Keratinocyte (primary cell): ENCODE measurements at regions not wholly inside any gene's neighbourhood (a gene's known extent, or its start where the extent isn't known, plus 50 kb on each side); places are given as distances from the start of the nearest gene placed in this dataset.

Experiments
- DNase-seq: peaks from one replicate; pipeline ENCODE4 v3.0.0-alpha.2; 2011; ENCODE audit warnings: low read depth, missing footprints, low spot score
- FAIRE-seq: peaks from 2 replicates; lab custom pipeline; 2011; peaks lifted over from hg19 to GRCh38; lab: Jason Lieb, UNC
- H2AFZ ChIP-seq: 2 replicates; pipeline ENCODE4 v1.6.0; 2012; ENCODE audit warnings: low read length, control low read depth, inconsistent platforms; ENCODE audit not compliant: control insufficient read depth
- H3K27ac ChIP-seq: 2 replicates; pipeline ENCODE4 v1.5.1; 2011; ENCODE audit warnings: low read length; ENCODE audit not compliant: control insufficient read depth, insufficient read depth
- H3K27me3 ChIP-seq: 3 replicates; pipeline ENCODE4 v1.6.0; 2011; ENCODE audit warnings: low read length; ENCODE audit not compliant: control insufficient read depth, insufficient read depth; ENCODE audit errors: extremely low read depth
- H3K36me3 ChIP-seq, 2 experiments: 2 replicates in 1 of 2; 3 replicates in 1 of 2; pipeline ENCODE4 v1.5.1; 2011; ENCODE audit warnings: low read length in 2 of 2, mild to moderate bottlenecking in 1 of 2; ENCODE audit not compliant: control insufficient read depth in 2 of 2, insufficient read depth in 2 of 2; ENCODE audit errors: extremely low read depth in 1 of 2
- H3K4me1 ChIP-seq: 3 replicates; pipeline ENCODE4 v1.5.1; 2011; ENCODE audit warnings: low read length; ENCODE audit not compliant: control insufficient read depth, insufficient read depth; ENCODE audit errors: extremely low read depth
- H3K4me2 ChIP-seq: 3 replicates; pipeline ENCODE4 v1.6.0; 2011; ENCODE audit warnings: low read depth, low read length; ENCODE audit not compliant: control insufficient read depth, insufficient read depth; ENCODE audit errors: extremely low read depth
- H3K4me3 ChIP-seq, 3 experiments: fragments of 200-600 bp in 1 of 3; sonication (generic) in 1 of 3; 2 replicates in 2 of 3; 3 replicates in 1 of 3; pipeline ENCODE4 v1.5.1; 2011 to 2016; ENCODE audit warnings: low read length in 3 of 3, mild to moderate bottlenecking in 3 of 3, control low read depth in 2 of 3, inconsistent platforms in 1 of 3, low read depth in 1 of 3, mixed read lengths in 1 of 3, mixed run types in 1 of 3, moderate library complexity in 1 of 3; ENCODE audit not compliant: control insufficient read depth in 2 of 3, insufficient read depth in 2 of 3; ENCODE audit errors: extremely low read depth in 1 of 3
- H3K79me2 ChIP-seq: 2 replicates; pipeline ENCODE4 v1.6.0; 2012; ENCODE audit warnings: low read length; ENCODE audit not compliant: control insufficient read depth, insufficient read depth
- H3K9ac ChIP-seq: 3 replicates; pipeline ENCODE4 v1.6.0; 2011; ENCODE audit warnings: low read length; ENCODE audit not compliant: control insufficient read depth, insufficient read depth; ENCODE audit errors: extremely low read depth
- H3K9me1 ChIP-seq: 3 replicates; pipeline ENCODE4 v1.6.0; 2011; ENCODE audit warnings: low read length; ENCODE audit not compliant: control insufficient read depth, insufficient read depth; ENCODE audit errors: extremely low read depth
- H3K9me3 ChIP-seq: 2 replicates; pipeline ENCODE4 v1.5.1; 2012; ENCODE audit warnings: low read depth, low read length; ENCODE audit not compliant: control insufficient read depth
- H4K20me1 ChIP-seq: 3 replicates; pipeline ENCODE4 v1.6.0; 2011; ENCODE audit warnings: low read length; ENCODE audit not compliant: control insufficient read depth, insufficient read depth; ENCODE audit errors: extremely low read depth
- EZH2 ChIP-seq: IDR thresholded peaks from one replicate; pipeline ENCODE4 v1.6.1; 2012; ENCODE audit warnings: inconsistent platforms, mild to moderate bottlenecking, low read length, moderate library complexity
- dilution Hi-C: fragments of 300-500 bp; cut with MboI; formaldehyde crosslinking; loops from one replicate; pipeline ENCODE4 v1.7.0; 2020; ENCODE audit warnings: low sequenced_read_pairs; ENCODE audit not compliant: extremely low pct_ligation_motif_present
- TF ChIP-seq, protein P1 (sequence below), 3 experiments: IDR thresholded peaks in 1 of 3; conservative IDR thresholded peaks in 1 of 3; optimal IDR thresholded peaks in 1 of 3; 2 replicates in 2 of 3; 3 replicates in 1 of 3; pipeline versions ENCODE3 to v1.5.1; 2011; ENCODE audit warnings: low read length in 3 of 3, mild to moderate bottlenecking in 3 of 3, moderate library complexity in 2 of 3, control low read depth in 1 of 3, inconsistent platforms in 1 of 3; ENCODE audit not compliant: insufficient read depth in 2 of 3; ENCODE audit errors: extremely low read depth in 1 of 3

DNA sequence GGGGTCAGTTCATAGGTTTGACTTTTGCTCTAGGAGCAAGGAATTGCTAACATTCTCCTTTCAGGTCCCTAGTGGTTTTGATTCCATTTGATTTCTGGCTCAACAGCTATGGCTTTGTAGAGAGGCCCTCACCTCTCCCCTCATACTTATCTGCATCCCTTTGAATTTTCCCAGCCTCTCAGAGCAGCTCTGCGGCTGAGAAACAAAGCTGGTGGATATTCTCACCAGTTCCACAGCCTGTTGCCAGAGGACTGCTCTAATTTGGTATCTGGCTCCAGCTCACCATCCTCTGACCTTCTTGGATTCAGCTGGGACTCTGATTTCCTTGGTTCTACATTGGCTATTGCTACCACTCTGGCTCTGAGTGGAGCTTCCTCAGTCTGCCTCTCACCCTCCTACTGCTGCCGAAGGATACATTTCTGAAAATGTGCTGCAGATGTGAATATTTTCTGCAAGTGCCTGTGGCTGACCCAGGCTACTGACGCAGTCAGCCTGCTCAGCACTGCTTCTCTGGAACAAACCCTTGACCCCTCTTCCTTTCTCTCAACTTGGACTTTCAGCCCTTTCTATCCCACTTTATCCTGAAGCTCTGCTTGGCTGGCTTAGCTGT lies 110.9 kb upstream of the ENPEP start:
- no peak overlapping the region for H3K27ac ChIP-seq
- dilution Hi-C loops = no loop called here
- no peak overlapping the region for H2AFZ ChIP-seq
- H3K9me1 ChIP-seq = no peaks in the 10 kb centered on the region
- FAIRE-seq (no peak), DNase-seq (no peak)
- H3K27me3 ChIP-seq = no peaks in the 10 kb centered on the region
- peaks cover 9% of the 10 kb centered on the region for H3K4me1 ChIP-seq
- no peak overlapping the region for H3K9ac ChIP-seq
- H3K4me3 ChIP-seq = no peak overlapping the region
- no peak overlapping the region for H3K4me2 ChIP-seq
- H3K9me3 ChIP-seq = no peaks in the 10 kb centered on the region
- no peaks in the 10 kb centered on the region for H4K20me1 ChIP-seq
- H3K79me2 ChIP-seq = no peaks in the 10 kb centered on the region
- H3K36me3 ChIP-seq = no peaks in the 10 kb centered on the region
- TF ChIP-seq, protein P1, sequence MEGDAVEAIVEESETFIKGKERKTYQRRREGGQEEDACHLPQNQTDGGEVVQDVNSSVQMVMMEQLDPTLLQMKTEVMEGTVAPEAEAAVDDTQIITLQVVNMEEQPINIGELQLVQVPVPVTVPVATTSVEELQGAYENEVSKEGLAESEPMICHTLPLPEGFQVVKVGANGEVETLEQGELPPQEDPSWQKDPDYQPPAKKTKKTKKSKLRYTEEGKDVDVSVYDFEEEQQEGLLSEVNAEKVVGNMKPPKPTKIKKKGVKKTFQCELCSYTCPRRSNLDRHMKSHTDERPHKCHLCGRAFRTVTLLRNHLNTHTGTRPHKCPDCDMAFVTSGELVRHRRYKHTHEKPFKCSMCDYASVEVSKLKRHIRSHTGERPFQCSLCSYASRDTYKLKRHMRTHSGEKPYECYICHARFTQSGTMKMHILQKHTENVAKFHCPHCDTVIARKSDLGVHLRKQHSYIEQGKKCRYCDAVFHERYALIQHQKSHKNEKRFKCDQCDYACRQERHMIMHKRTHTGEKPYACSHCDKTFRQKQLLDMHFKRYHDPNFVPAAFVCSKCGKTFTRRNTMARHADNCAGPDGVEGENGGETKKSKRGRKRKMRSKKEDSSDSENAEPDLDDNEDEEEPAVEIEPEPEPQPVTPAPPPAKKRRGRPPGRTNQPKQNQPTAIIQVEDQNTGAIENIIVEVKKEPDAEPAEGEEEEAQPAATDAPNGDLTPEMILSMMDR (optimal IDR thresholded peaks at IDR 0.05 in 1 of 3, IDR thresholded peaks at IDR 0.05 in 1 of 3, conservative IDR thresholded peaks at IDR 0.05 in 1 of 3; ENCODE audit: extremely low read depth in 1 of 3, insufficient read depth in 2 of 3, low read length in 3 of 3) = no peak
- TF ChIP-seq EZH2 = no peak

DNA sequence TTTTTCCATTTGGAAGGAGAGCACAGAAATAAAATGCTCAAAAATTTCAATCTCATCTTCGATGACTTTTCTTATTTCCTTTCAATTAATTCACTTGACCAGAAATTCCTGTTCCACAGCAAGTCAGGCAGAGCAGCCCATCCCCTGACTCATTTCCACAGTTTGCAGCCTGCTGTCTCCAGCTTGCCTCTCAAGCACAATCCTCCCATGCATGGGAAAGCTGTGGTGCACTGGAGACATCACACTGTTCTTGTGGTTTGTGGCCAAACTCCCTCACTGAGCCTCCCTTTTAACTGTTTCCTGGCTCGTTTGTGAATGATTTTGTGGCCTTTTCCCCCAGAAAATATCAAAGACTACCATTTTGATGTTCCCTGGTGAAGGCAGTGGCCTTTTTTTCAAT lies 114.0 kb upstream of the ENPEP start:
- Histone ChIP-seq H2AFZ (peak overlapping the region; percentile 6), H3K27me3 (no peaks in the 10 kb centered on the region), H4K20me1 (no peaks in the 10 kb centered on the region), H3K9me1 (no peaks in the 10 kb centered on the region), H3K4me3 (no peak overlapping the region), H3K27ac (no peak overlapping the region), H3K36me3 (no peaks in the 10 kb centered on the region), H3K4me1 (peaks cover 9% of the 10 kb centered on the region), H3K4me2 (peak overlapping the region; percentile 41), H3K9me3 (no peaks in the 10 kb centered on the region), H3K79me2 (no peaks in the 10 kb centered on the region), H3K9ac (no peak overlapping the region)
- dilution Hi-C loops = no loop called here
- FAIRE-seq (peak; percentile 53), DNase-seq (no peak)
- TF ChIP-seq, protein P1 (optimal IDR thresholded peaks at IDR 0.05 in 1 of 3, IDR thresholded peaks at IDR 0.05 in 1 of 3, conservative IDR thresholded peaks at IDR 0.05 in 1 of 3; ENCODE audit: extremely low read depth in 1 of 3, insufficient read depth in 2 of 3, low read length in 3 of 3) = no peak
- no peak for TF ChIP-seq EZH2
